Ovary (tissue), 7 donors: ENCODE measurements at regions not wholly inside any gene's neighbourhood (a gene's known extent, or its start where the extent isn't known, plus 50 kb on each side); places are given as distances from the start of the nearest gene placed in this dataset.
"Not testable (repeated sequence)": the region's sequence is repeated elsewhere in the genome, so short reads cannot be mapped to it uniquely, and the experiment has no call there.

ENCODE experiments used
- DNase-seq, 5 donors: peaks; one replicate each; pipeline ENCODE4 v3.0.0-alpha.2; 2019 to 2020
- H3K27ac ChIP-seq, 2 donors: fragments of 200-600 bp; one replicate each; pipeline versions ENCODE4 v1.5.1 to v1.8.0; 2019 to 2022
- H3K27me3 ChIP-seq: fragments of 200-600 bp; one replicate; pipeline ENCODE4 v1.8.0; 2022
- H3K36me3 ChIP-seq: fragments of 200-600 bp; sonication (generic); one replicate; pipeline ENCODE4 v1.5.1; 2019
- H3K4me1 ChIP-seq: one replicate; pipeline ENCODE4 v1.8.1; 2013; ENCODE audit warnings: mild to moderate bottlenecking, moderate library complexity; ENCODE audit not compliant: insufficient read depth
- H3K4me3 ChIP-seq: fragments of 200-600 bp; sonication (generic); one replicate; pipeline ENCODE4 v1.5.1; 2017
- H3K9me3 ChIP-seq, 2 donors: fragments of 200-600 bp in 1 of 2; sonication (generic) in 1 of 2; one replicate each; pipeline versions ENCODE4 v1.5.1 to v1.8.1; 2013 to 2019; ENCODE audit warnings: mild to moderate bottlenecking in 1 of 2, moderate library complexity in 1 of 2
- CTCF ChIP-seq, 3 donors: fragments of 450-650 bp in 2 of 3; fragments of 200-600 bp in 1 of 3; IDR thresholded peaks; one replicate each; pipeline versions ENCODE4 v1.5.1 to v1.8.0; 2016 to 2022; ENCODE audit warnings: antibody characterized with exemption in 3 of 3, mild to moderate bottlenecking in 1 of 3
- EP300 ChIP-seq: sonication (generic); formaldehyde crosslinking; IDR thresholded peaks from one replicate; pipeline ENCODE4 v1.6.1; 2017; ENCODE audit warnings: antibody characterized with exemption
- POLR2A ChIP-seq: fragments of 450-650 bp; IDR thresholded peaks from one replicate; pipeline ENCODE4 v1.6.1; 2017; ENCODE audit warnings: antibody characterized with exemption, mild to moderate bottlenecking, moderate library complexity
- WGBS, 3 donors: extraction: QIAGEN DNeasy Blood & Tissue Kit in 1 of 3; methylation state at CpG; one replicate each; pipeline versions ENCODE4 v1.1.5 to v1.1.7; 2013 to 2017; 5-methylcytosine and 5-hydroxymethylcytosine counted together
- intact Hi-C, 4 donors: fragments of 100-400 bp; cut with DNase I; formaldehyde crosslinking; loops; one replicate each; pipeline versions ENCODE4 v1.11.0 to v1.15.1; 2022 to 2023
- donor health status: DM: no; HTN: no; CAD: no; lungs with moderate emphysema.
- donor health status: DM: no; HTN: no; CAD: no.
- donor health status: Bipolar disorder and iron deficiency.
- donor health status: DM: no; HTN: no; CAD: no.
- donor health status: DM: yes; HTN: yes; CAD: no.

GRCh38 chr4:107497054-107497453 is 223.0 kb downstream of the PAPSS1 start:
- intact Hi-C loops: no loop called here
- Histone ChIP-seq H3K27ac (no peak overlapping the region), H3K36me3 (no peaks in the 10 kb centered on the region), H3K4me3 (no peak overlapping the region), H3K27me3 (no peaks in the 10 kb centered on the region), H3K4me1 (no peaks in the 10 kb centered on the region), H3K9me3 (no peaks in the 10 kb centered on the region)
- DNase-seq: no peak
- TF ChIP-seq CTCF (IDR thresholded peaks at IDR 0.05) (no peak), EP300 (no peak), POLR2A (no peak)
- 41 to 83% (median 56%) methylated on average over 2 of the region's 2 CpGs for WGBS, 3 donors

GRCh38 chr4:107492566-107492965 is 227.5 kb downstream of the PAPSS1 start:
- Histone ChIP-seq H3K4me3 (no peak overlapping the region), H3K27me3 (no peaks in the 10 kb centered on the region), H3K4me1 (no peaks in the 10 kb centered on the region), H3K9me3 (no peaks in the 10 kb centered on the region), H3K36me3 (no peaks in the 10 kb centered on the region), H3K27ac (no peak overlapping the region)
- no peak for DNase-seq
- 85 to 90% (median 90%) methylated on average over 5 of the region's 5 CpGs for WGBS, 3 donors
- intact Hi-C loops: no loop called here
- TF ChIP-seq EP300: no peak
- TF ChIP-seq CTCF (IDR thresholded peaks at IDR 0.05): no peak
- no peak for TF ChIP-seq POLR2A

- H3K9me3 ChIP-seq: no peaks in the 10 kb centered on the region
- no peaks in the 10 kb centered on the region for H3K36me3 ChIP-seq
- no peaks in the 10 kb centered on the region for H3K27me3 ChIP-seq
- 89 to 95% (median 93%) methylated on average over 2 of the region's 2 CpGs for WGBS, 3 donors
- no peak for TF ChIP-seq POLR2A
- TF ChIP-seq EP300: no peak
- TF ChIP-seq CTCF (IDR thresholded peaks at IDR 0.05): no peak
- intact Hi-C loops: no loop called here
- DNase-seq: no peak
- H3K4me1 ChIP-seq: no peaks in the 10 kb centered on the region
- no peak overlapping the region for H3K27ac ChIP-seq
- H3K4me3 ChIP-seq: no peak overlapping the region
Measured at GRCh38 chr4:107490116-107490515, 229.9 kb downstream of the PAPSS1 start.

GRCh38 chr4:107483621-107484020 is 236.4 kb downstream of the PAPSS1 start:
- H3K27ac ChIP-seq, H3K9me3 ChIP-seq, H3K27me3 ChIP-seq, H3K36me3 ChIP-seq, intact Hi-C loops, H3K4me1 ChIP-seq, DNase-seq, H3K4me3 ChIP-seq: not testable (repeated sequence)
- WGBS, 3 donors: 0% methylated on average over 1 of the region's 1 CpG

- intact Hi-C loops: no loop called here
Measured at GRCh38 chr4:107482546-107482945, 237.5 kb downstream of the PAPSS1 start.

More at GRCh38 chr4:107482546-107482945, 237.5 kb downstream of the PAPSS1 start:
- no peak overlapping the region for H3K4me3 ChIP-seq
- no peaks in the 10 kb centered on the region for H3K4me1 ChIP-seq
- H3K9me3 ChIP-seq: no peaks in the 10 kb centered on the region
- TF ChIP-seq POLR2A (no peak), CTCF (IDR thresholded peaks at IDR 0.05) (no peak), EP300 (no peak)
- 94 to 100% (median 96%) methylated on average over 2 of the region's 2 CpGs for WGBS, 3 donors
- DNase-seq: no peak
- H3K27ac ChIP-seq: no peak overlapping the region
- no peaks in the 10 kb centered on the region for H3K36me3 ChIP-seq
- H3K27me3 ChIP-seq: no peaks in the 10 kb centered on the region
